ENCODE measurements at regions not wholly inside any gene's neighbourhood (a gene's known extent, or its start where the extent isn't known, plus 50 kb on each side); places are given as distances from the start of the nearest gene placed in this dataset.
A peak's percentile ranks its signal among the peaks of the same experiment; 100 is the strongest.

DNA sequence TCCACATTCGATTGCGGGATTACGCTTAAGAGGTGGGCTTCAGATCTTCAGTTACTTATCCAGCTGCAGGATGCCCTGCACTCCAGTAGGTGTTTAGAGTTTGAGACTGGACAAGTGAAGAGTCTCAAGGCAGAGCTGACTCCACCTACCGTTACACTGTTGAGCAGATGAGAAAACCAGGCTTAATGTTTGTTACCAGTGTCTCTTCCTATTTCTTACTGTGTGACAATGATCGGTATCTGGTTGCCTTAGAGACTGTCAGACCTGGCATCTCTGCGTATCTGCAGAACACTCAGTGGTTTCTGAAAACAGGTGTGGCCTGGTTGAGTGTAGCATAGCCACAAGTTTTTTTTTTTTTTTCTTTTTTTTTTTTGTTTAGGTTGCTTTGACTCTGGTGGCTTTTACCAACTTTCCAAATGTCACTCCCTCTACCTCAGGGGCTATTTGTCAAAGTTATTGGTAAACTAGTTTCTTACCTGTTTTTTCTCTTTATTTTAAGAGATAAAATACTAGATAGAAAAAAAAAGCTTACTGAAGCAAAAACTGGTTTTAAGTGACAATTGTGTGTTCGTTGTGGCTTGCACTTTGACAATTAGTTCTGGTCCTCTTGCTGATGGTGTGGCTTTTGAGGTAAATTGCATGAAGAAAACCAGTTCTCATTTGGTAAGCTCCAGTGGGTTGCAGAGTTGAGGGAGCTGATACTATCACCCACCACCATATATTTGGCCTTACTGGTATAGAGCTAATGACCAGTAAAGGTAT, 284.8 kb downstream of the ETS1 start:
- DNase-seq (ENCODE audit: low spot score) = no peak

DNA sequence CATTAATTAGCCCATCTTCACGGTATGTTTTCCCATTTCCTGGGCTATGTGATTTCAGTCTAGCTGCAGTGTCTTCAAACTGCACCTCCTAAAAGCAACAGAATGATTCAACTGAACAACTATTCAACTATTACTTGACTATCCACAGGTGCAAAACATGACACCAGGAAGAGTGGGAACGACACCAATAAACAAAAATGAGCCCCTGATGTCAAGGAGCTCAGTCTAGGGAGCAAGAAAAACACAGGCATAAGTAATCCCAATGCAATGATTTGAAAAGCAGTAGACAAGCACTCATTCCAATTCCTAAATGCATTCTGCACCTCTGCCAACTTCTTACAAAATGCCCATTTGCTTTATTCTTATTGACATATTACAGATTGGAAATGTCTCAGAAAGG, 285.6 kb downstream of the ETS1 start:
- no peak for DNase-seq (ENCODE audit: low spot score)

DNA sequence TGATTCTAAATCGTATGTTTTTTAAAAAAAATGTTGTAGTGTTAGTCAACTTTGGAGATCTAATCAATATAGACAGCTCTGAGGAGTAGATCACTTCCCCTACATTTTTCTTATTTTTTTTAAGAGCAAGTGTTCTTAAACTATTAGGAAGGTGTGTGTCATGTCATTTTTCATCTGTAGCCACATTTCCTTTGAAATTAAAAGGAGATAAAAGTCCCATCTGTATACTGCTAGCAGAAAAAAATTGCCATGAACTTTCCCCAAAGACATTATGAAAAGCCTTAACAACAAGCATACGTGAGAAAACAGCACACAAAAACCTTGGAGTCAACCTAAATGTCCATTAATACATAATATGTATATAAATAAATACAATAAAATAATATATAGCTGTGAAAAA, 286.6 kb downstream of the ETS1 start:
- no peak for DNase-seq (ENCODE audit: low spot score)

DNA sequence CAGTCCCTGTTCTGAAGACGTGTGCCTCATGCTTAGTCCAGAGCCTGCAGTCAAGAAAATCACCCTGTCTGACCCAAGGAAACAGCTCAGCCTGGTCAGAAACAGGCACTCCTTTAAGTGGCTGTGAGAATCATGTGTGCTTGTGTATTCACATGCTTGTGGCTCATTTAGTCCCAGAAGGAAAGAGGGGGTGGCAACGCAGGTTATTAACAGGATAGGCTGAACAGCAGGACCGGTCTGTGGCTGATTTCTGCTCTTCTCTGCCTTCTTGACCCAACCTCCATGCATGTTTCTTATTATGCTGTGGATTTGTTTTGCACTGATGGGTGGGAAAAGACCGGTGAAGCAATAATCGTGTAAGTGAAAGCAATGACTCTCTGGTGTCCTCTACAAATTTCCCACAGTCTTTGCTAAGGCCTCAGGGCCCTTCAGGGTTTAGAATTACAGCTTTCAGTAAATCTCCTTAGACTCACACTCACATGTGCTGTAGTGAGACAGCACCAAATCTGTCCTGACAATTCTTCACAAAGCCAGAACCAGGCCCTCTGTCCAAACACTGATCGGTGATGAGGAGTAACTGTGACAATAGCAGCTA, 288.1 kb downstream of the ETS1 start:
- DNase-seq (ENCODE audit: low spot score) = no peak

DNA sequence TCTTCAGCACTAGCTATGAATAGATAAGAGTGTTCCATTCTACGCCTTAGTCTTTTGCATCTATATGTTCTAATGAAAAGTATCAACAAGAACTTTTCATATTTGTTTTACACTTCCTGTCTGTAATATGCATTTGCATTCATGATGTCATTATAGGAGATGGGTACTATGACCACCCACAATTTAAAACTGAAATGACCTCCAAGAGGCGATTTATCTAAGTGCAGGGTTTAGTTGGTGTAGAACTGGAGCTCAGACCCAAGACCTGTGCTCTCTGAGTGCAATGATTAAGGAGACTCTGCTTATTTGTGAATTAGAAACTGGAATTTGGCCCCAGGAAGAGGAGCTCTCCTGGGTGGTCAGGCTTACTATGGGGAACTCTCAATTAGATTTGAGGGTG, 289.1 kb downstream of the ETS1 start:
- no peak for DNase-seq (ENCODE audit: low spot score)

DNA sequence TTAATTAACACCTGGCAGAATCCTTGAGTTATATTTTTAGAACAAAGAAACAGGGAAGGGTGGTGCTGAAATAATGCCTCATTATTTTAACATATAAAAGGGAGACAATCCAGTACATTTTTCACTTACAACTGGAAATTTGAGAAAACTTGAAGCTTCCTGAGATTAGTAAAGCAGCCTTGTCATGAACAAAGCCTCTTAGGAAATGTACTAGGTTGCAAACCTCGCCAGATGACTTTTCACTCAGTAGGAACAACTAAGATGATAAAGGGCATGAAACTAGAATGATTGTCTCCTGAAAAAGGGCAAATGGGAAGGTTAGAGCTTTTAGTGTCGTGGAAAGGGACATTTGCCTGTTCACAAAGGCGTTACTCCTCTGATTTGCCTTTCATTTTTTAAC, 289.6 kb downstream of the ETS1 start:
- DNase-seq (ENCODE audit: low spot score) = no peak

DNA sequence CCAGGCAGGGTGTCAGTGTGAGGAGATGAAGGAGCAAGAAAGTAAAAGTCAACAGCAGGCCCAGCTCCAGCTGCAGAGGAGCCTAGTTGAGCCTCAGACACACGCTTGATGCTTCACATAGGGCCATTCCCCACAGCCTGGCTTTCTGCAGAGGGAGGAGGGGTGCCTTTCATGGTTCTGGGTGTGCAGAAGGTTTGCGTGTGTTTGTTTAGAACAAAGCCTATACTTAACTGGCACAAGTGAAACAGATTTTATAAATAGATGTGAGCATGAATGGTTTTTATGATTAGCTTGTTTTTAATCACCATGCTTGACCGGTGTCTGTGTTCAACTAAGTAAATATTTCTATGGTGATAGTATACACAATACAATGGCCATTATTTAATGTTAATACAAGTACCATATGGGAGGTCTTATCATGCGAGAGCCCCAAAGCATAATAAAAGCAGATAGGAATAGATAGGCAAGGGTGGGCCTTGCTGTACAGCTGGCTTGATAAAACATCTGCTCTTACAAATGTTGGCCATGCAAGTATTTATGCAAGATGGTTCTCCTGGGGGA, 290.2 kb downstream of the ETS1 start:
- peak; percentile 42 for DNase-seq (ENCODE audit: low spot score)

DNA sequence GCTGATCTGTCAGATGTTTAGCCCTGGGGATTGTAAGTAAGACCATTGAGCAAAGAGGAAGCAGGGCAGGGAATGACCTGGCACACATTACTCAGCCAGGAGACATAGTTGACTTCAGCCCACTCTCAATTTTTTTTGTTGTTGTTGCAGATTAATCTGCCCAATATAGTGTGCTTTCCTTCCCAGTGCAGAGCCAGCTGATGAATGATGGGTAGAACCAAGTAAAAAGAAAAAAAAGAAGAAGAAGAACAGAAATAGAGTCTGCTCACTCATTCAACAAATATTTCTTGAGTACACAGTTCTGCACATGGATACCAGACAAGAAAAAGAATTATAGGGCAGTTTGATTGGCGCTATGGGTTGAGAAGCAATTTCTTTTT, 292.7 kb downstream of the ETS1 start:
- DNase-seq (ENCODE audit: low spot score) = no peak

DNA sequence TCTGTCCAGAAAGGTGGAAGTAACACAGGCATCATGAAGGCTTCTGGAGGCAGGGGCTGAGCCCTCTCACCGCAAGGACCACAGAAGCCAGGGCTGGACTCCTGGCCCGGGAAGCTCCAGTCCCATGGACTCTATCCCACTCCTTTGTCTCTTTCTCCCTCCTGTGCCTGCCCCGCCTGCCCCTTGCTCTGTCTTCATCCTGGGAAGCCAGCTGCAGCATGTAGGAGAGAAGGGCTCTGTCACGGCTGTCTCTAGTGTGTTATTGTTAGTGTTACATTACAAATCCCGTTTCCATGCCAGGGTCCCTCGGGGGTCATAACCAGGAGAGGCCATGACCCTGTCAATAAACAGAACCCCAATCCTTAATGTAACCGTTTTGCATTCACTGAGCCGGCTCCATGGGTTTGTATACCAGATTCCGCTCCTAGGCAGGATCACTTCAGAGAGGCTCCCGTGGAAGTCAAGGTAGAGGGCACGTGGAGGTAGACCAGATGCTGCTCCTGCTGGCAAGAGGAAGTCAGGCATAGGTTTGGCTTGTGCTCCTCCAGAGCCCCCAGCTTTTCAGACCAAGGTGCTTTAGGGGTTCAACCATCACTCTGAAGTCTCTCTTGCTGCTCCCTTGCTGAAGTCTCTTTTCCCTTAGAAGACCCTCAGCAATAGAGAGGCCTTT, 293.2 kb downstream of the ETS1 start:
- DNase-seq (ENCODE audit: low spot score) = no peak

DNA sequence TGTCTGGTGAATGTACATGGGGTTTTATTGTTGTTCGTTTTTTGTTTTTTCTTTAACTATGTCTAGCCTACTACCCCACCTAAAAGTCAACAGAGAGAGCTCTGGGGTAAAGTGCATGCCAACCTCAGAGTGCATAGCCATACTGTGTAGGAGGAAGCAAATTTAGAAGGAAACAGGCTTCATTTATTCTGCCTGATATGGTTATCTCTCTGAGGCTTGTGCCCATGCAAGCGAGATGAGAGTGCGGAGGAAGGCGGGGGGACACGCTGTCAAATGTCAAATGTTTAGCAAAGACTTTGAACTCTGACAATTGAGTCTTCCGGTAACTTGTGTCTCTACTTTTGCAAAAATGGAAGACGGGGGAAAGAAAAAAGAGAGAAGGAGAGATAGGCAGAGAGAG, 295.5 kb downstream of the ETS1 start:
- peak; percentile 34 for DNase-seq (ENCODE audit: low spot score)

DNA sequence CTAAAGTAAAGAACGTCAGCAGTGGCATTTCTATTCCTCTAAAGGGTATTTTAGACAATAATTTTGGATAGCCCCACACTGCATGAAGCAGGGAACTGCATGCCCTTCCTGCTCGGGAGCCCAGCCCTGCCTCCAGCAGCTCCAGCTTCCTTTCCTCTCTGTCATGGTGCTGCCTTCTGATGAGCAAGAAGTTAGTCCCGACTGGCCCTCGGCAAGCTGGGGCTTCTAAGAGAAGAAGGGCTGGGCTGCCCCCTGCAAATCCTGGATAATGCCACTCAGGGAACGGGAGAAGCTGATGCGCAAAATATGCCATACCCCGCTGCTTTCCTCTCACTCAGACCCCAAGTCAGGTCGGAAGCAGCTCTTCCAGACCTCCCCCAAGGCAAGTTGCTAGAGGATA, 296.4 kb downstream of the ETS1 start:
- no peak for DNase-seq (ENCODE audit: low spot score)

DNA sequence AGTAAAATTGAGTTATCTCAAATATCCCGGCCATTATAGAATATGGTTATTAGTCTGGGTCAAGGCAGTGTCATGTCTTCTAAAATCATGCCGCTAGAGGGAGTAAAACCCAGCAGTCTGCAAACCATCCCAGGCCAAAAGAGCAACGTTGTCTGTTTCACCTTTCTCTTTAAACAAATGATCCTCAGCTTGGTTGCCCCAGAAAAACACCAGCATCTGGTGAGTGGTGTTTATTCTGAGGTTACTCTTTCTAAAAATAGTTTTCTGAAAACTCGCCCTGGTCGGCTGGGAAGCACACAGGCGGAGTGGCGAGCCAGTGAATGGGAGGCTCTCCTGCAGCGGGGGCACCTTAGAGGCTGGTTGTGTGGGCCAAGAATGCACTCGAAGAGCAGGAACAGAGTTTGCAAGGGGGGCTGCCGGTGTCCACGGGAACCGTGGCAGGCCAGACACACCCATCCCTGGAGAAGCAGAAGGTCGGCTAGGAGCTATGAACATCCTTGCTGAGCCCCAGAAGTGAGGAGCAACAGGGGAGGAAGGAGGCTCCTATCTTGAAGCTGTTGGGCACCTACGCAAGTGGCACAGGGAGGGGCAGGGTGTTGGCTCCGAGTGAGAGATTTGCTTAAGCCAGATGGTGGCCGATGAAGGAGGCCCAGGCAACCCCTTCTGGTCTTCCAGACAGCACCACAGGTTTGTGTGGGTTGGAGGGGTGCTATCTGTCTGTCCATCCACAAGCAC, 297.1 kb downstream of the ETS1 start:
- peak; percentile 89 for DNase-seq (ENCODE audit: low spot score)

DNA sequence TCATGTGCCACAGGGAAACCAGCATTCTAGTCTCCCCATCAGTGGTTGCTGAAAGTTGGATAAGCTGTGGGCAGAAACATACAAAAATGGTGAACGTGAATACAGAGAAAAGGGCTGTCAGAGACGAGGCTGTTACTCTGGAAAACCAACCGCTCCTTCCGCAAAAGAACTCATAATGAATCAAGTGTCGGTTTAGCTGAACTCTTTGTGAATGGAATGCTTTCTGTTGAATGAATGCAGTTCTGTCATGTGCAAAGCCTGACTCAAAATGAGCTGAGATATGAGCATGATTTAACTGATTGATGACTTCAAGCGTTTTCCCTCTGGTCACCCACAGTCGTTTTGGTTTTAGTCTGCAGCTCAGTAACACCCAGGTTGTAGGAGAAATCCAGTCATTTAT, 298.3 kb downstream of the ETS1 start:
- DNase-seq (ENCODE audit: low spot score) = no peak

DNA sequence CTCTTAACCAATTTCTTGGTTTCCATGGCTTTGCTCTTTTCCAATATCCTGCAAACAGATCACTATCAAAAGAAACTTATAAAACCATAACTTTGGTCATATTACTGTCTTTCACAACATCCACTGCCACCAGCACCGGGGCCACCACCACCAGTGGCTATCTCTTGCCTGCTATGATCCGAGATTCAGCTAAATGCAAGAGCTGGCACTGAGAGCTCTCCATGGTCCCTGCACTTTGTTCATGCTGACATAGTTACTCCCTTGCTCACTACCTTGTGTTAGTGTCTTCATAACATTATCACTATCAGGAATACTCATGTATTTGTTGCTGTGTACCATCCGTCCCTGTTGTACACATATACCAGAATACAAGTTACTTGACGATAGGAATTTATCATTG, 299.0 kb downstream of the ETS1 start:
- DNase-seq (ENCODE audit: low spot score) = no peak

DNA sequence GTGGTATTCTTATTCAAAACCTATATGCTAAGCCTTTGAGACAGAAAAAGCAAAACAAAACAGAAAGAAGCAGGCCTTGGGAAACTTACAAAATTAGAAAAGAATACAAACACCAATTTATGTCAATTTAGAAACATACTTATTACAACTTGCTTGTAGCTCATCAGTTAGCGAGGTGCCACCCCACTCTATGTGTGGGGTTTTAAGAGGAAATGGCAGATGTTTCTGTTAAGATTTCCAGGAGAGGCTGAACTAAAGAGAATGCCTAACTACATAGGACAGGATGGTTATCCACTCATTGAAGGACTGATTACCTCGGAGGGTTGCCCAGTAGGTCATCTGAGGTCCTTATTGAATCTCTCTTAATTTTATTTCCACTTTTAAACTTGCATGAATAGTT, 302.0 kb downstream of the ETS1 start:
- no peak for DNase-seq (ENCODE audit: low spot score)

DNA sequence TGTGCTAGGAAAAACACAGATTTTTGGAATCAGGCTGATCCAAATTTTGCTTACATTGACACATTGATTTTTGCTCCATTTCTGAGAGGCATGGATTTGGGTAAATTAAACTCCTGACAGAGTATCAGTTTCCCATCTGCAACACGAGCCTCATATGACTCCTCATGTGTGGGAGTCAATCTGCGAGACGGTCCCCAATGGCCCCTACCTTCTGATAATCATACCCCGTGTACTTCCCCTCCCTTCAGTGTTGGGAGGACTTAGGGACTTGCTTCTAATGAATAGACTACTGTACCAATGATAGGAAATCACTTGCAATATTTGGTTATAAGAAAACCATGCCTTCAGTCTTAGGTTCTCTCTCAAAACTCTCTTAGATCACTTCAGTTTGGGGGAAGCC, 302.7 kb downstream of the ETS1 start:
- no peak for DNase-seq (ENCODE audit: low spot score)

DNA sequence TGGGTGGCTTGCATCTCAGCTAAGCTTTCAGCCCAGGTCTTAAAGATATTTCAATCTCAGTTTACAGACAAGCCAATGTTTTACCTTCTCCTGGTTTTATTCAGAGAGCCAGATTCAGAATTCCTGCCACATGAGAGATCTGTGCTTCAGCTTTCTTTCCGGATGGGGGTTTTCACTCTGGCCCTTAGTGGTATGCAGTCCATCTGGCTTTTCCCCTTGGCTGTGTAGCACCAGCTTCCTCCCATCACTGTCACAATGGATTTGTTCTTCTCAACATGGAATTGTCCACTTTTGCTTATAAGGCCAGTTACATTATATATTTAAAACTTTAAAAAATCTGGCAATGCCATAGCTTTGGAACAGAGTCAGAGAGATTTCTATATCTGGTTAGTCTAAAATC, 303.9 kb downstream of the ETS1 start:
- no peak for DNase-seq (ENCODE audit: low spot score)

DNA sequence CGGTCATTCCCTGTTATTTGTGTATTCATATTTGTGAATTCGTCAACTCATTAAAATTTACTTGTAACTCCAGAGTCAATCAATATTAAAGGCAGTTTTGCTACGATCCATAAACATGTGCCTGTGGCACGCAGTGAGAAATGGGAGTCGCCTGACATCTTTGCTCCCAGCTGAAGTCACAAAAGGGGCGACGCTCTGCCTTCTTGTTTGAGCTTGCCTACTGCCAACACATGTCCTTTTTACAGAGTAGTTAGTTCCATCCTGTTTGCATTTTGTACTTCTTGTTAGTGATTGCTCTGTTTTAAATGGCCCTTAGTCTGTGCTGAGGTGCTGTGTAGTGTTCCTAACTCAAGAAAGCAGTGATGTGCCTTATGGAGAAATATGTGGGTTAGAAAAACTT, 305.3 kb downstream of the ETS1 start:
- no peak for DNase-seq (ENCODE audit: low spot score)

DNA sequence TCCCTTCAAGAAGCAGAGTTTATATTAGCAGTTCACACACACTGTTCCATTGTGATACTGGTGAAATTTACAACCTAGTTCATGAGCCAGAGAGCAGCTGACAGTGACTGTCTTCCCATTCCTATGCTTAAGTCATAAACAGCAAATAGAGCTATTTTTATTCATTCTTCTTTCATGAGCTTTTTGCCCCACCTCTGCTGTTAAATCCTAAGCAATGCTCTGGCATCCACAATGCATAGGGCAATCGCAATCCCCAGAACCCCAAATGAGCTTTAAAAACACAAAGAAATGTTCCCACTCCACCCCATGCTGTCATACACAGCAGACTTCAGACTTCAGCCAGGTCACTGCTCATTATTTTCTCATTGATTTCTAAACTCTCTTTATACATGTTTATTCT, 307.5 kb downstream of the ETS1 start:
- DNase-seq (ENCODE audit: low spot score) = no peak

DNA sequence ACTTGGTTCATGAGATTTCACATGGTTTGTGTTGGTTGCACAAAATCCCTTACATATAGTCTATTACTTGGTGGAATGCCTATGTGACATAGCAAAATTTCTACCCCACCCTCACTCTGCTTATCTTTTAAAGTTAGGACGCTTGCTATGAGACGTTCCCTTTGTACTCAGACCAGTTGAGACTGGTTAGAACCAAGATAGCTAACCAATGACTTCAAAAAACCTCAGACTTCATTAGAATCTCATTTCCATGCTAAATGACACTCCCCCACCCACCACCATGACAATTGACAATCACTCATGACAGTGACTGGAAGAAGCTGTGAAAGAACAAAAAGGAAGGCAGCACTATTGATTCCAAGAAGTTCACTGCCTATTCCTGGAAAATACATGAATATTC, 313.6 kb downstream of the ETS1 start:
- no peak for DNase-seq (ENCODE audit: low spot score)

DNA sequence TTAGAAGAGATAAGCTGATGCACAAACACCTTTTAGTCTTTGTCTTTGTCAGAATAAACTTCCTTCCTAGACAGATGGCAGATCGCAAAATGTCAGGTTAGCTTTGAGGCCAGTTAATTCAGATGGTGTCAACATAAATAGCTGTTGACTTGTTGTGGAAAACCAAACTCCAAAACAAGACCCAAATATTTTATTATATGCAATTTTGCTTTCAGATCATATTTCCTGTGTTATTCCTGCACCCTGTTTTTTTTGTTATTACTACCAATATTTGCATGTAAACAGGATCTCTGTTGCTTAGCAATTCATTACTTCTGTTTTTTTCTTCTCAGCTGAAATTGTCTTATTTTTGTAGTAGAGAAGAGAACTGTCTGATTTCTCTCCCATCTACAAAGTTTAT, 316.0 kb downstream of the ETS1 start:
- no peak for DNase-seq (ENCODE audit: low spot score)

DNA sequence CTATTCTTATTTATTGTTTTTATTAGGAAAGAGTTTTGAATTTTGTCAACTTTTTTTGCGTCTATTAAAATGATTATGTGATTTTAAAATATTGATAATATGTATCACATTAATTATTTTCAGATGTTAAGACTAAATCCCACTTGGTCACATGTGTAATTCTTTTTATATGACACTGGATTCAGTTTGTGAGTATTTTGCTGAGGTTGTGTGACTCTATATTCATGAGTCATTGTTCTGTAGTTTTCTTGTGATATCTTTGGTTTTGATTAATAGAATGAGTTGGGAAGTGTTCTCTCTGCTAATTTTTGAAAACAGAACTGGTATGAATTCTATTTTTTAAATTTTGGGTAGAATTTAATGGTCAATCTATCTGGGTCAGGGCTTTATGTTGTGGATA, 317.9 kb downstream of the ETS1 start:
- DNase-seq (ENCODE audit: low spot score) = no peak

Measured in HT-29 (cell line).